ENCODE measurements at regions not wholly inside any gene's neighbourhood (a gene's known extent, or its start where the extent isn't known, plus 50 kb on each side); places are given as distances from the start of the nearest gene placed in this dataset.

DNA sequence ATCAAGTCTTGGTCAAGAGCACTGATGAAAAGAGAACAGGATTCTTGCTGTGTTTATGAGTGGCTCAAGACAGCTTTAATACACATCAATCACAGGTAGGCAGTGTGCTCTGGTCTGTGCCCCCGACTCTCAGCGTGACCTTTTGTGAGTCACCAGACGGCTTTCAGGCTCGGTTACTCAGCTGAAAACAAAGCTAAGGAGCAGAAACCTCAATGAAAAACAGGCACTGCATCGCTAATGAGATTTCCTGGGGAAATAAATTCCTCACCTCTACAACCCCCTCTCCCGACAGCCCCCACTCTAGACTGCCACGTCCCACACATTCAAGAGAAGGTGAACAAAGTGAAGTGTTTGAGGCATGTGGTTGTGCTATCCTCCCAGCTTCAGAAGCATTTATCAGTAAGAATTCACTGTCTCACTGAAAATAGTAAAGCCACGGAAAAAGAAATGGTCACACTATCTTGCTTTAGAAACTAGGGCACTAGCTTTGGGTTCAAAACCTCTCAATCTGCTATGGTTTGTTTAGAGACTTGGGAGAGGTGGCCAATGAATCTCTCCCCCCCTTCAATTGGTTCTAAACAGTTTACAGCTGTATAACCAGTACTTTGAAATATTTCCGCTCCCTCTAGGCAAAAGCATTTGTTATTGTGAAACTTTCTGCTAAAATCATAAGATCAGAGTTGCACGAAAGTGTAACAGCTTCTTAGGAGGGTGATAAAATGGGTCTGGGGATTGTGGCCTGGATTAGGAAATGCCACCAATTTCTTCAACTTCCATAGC is 199.5 kb upstream of the PMFBP1 start:
- TF ChIP-seq POLR2A (IDR thresholded peaks at IDR 0.05) (no peak), POLR2AphosphoS5 (IDR thresholded peaks at IDR 0.05) (no peak)
- TF ChIP-seq, protein P1, sequence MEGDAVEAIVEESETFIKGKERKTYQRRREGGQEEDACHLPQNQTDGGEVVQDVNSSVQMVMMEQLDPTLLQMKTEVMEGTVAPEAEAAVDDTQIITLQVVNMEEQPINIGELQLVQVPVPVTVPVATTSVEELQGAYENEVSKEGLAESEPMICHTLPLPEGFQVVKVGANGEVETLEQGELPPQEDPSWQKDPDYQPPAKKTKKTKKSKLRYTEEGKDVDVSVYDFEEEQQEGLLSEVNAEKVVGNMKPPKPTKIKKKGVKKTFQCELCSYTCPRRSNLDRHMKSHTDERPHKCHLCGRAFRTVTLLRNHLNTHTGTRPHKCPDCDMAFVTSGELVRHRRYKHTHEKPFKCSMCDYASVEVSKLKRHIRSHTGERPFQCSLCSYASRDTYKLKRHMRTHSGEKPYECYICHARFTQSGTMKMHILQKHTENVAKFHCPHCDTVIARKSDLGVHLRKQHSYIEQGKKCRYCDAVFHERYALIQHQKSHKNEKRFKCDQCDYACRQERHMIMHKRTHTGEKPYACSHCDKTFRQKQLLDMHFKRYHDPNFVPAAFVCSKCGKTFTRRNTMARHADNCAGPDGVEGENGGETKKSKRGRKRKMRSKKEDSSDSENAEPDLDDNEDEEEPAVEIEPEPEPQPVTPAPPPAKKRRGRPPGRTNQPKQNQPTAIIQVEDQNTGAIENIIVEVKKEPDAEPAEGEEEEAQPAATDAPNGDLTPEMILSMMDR (IDR thresholded peaks at IDR 0.05), result no peak

All from sigmoid colon (tissue), 4 donors.